ENCODE measurements at regions not wholly inside any gene's neighbourhood (a gene's known extent, or its start where the extent isn't known, plus 50 kb on each side); places are given as distances from the start of the nearest gene placed in this dataset.

DNA sequence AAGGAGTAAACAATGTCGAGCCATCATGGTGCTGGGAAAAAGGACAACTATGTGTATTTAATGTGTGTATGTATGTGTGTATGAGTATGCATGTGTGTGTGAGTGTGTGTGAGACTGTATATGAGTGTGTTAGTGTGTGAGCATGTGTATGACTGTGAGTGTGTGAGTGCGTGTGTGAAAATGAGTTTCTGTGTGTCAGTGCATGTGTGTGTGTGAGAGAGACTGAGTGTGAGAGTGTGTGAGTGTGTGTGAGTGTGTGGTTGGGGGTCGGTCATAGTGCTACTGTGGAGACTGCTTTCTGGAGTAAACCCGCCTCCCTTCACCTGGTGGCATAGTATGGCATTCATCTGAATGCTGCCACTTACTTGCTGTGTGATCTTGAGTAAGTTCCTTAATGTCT, 567.4 kb downstream of the FGF9 start:
- TF ChIP-seq, protein P1, sequence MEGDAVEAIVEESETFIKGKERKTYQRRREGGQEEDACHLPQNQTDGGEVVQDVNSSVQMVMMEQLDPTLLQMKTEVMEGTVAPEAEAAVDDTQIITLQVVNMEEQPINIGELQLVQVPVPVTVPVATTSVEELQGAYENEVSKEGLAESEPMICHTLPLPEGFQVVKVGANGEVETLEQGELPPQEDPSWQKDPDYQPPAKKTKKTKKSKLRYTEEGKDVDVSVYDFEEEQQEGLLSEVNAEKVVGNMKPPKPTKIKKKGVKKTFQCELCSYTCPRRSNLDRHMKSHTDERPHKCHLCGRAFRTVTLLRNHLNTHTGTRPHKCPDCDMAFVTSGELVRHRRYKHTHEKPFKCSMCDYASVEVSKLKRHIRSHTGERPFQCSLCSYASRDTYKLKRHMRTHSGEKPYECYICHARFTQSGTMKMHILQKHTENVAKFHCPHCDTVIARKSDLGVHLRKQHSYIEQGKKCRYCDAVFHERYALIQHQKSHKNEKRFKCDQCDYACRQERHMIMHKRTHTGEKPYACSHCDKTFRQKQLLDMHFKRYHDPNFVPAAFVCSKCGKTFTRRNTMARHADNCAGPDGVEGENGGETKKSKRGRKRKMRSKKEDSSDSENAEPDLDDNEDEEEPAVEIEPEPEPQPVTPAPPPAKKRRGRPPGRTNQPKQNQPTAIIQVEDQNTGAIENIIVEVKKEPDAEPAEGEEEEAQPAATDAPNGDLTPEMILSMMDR (IDR thresholded peaks at IDR 0.05), result no peak
- no peak for TF ChIP-seq POLR2A (IDR thresholded peaks at IDR 0.05)
